GM12873 (cell line): ENCODE measurements at regions not wholly inside any gene's neighbourhood (a gene's known extent, or its start where the extent isn't known, plus 50 kb on each side); places are given as distances from the start of the nearest gene placed in this dataset.

Experiments
- CTCF ChIP-seq: IDR thresholded peaks from 2 replicates; pipeline ENCODE4 v1.5.1; 2012; ENCODE audit warnings: low read depth, mild to moderate bottlenecking, moderate library complexity, low read length, control low read depth; ENCODE audit not compliant: insufficient read depth; ENCODE audit errors: missing control alignments

GRCh38 chr1:38677311-38677710 lies 182.3 kb downstream of the RRAGC start:
- TF ChIP-seq CTCF = no peak

GRCh38 chr1:38672692-38673091 lies 186.9 kb downstream of the RRAGC start:
- TF ChIP-seq CTCF = no peak

- no peak for TF ChIP-seq CTCF
These were observed 188.4 kb downstream of the RRAGC start for GRCh38 chr1:38671221-38671620.

GRCh38 chr1:38670544-38671122 lies 188.9 kb downstream of the RRAGC start:
- no peak for TF ChIP-seq CTCF

- no peak for TF ChIP-seq CTCF
These were observed 191.9 kb downstream of the RRAGC start for GRCh38 chr1:38667626-38668025.

GRCh38 chr1:38662126-38662525 lies 197.4 kb downstream of the RRAGC start:
- no peak for TF ChIP-seq CTCF

GRCh38 chr1:38658883-38659282 lies 200.7 kb downstream of the RRAGC start:
- no peak for TF ChIP-seq CTCF
